ENCODE measurements at regions not wholly inside any gene's neighbourhood (a gene's known extent, or its start where the extent isn't known, plus 50 kb on each side); places are given as distances from the start of the nearest gene placed in this dataset.

DNA sequence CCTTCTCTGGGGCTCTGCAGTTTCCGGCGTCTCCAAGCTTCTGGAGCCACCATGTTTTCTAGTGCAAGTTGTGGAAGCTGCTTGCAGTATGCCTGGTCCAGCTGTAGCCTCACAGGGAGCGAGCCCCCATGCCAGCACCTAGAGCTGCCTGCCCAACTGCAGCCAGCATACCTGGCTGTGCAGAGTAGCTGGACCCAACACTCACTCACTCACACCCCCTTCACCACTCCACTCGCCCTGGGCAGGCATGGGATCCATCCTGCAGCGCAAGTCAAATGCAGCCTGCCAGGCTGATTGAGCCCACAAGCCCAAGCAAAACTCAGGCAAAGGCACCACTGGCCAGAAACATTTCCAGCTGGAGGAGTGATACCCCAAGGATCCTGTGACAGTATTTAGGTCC is 797.3 kb downstream of the SLC16A7 start:
- TF ChIP-seq CTCF (IDR thresholded peaks at IDR 0.05; ENCODE audit: low read depth, low read length, poor library complexity, severe bottlenecking) (no peak), EZH2phosphoT487 (IDR thresholded peaks at IDR 0.05; ENCODE audit: borderline replicate concordance, low read length) (no peak)

Measured in DOHH2 (cell line).